HepG2 (cell line): ENCODE measurements at regions not wholly inside any gene's neighbourhood (a gene's known extent, or its start where the extent isn't known, plus 50 kb on each side); places are given as distances from the start of the nearest gene placed in this dataset.

Experiments used
- CERS6 ChIP-seq: sonication (generic); formaldehyde crosslinking; IDR thresholded peaks from 2 replicates; pipeline ENCODE4 v1.5.0; 2020; ENCODE audit warnings: missing genetic modification reagents
- CTCF ChIP-seq: sonication (generic); formaldehyde crosslinking; IDR thresholded peaks from 2 replicates; pipeline ENCODE4 v1.5.0; 2020; ENCODE audit warnings: mild to moderate bottlenecking, missing genetic modification reagents, moderate library complexity
- ESRRA ChIP-seq: sonication (generic); formaldehyde crosslinking; IDR thresholded peaks from 2 replicates; pipeline ENCODE4 v1.5.1; 2020; ENCODE audit warnings: mild to moderate bottlenecking, low read depth, missing genetic modification reagents
- NR2C2 ChIP-seq: sonication (generic); formaldehyde crosslinking; IDR thresholded peaks from 2 replicates; pipeline ENCODE4 v1.4.0; 2020; ENCODE audit warnings: missing genetic modification reagents, mild to moderate bottlenecking, moderate library complexity, borderline replicate concordance
- POLR2A ChIP-seq, 2 experiments: IDR thresholded peaks; 2 replicates each; pipeline ENCODE4 v1.6.1; 2011; ENCODE audit warnings: low read depth in 2 of 2, low read length in 2 of 2, mild to moderate bottlenecking in 1 of 2, moderate library complexity in 1 of 2; ENCODE audit not compliant: insufficient read depth in 1 of 2
- POLR2AphosphoS5 ChIP-seq: IDR thresholded peaks from 2 replicates; pipeline ENCODE4 v1.6.1; 2012; ENCODE audit warnings: low read depth, low read length
- TRAFD1 ChIP-seq: sonication (generic); formaldehyde crosslinking; IDR thresholded peaks from 2 replicates; pipeline ENCODE4 v1.5.1; 2020; ENCODE audit warnings: missing genetic modification reagents, mild to moderate bottlenecking, borderline replicate concordance
- ZBTB26 ChIP-seq: IDR thresholded peaks from 2 replicates; pipeline ENCODE4 v1.6.1; 2016; ENCODE audit warnings: missing compliant biosample characterization, missing genetic modification reagents, borderline replicate concordance
- ZBTB43 ChIP-seq: sonication (generic); formaldehyde crosslinking; conservative IDR thresholded peaks from 2 replicates; pipeline ENCODE4 v1.4.0; 2020; ENCODE audit warnings: missing genetic modification reagents
- ZBTB7A ChIP-seq: sonication (generic); formaldehyde crosslinking; IDR thresholded peaks from 2 replicates; pipeline ENCODE4 v1.8.0; 2022; ENCODE audit warnings: mild to moderate bottlenecking, missing genetic modification reagents
- ZNF253 ChIP-seq: sonication (generic); formaldehyde crosslinking; IDR thresholded peaks from 2 replicates; pipeline ENCODE4 v1.8.0; 2022; ENCODE audit warnings: mild to moderate bottlenecking, missing genetic modification reagents, borderline replicate concordance
- ZNF501 ChIP-seq: sonication (generic); formaldehyde crosslinking; IDR thresholded peaks from 2 replicates; pipeline ENCODE4 v1.5.1; 2020; ENCODE audit warnings: mild to moderate bottlenecking, moderate library complexity, missing genetic modification reagents
- ZNF562 ChIP-seq: sonication (generic); formaldehyde crosslinking; IDR thresholded peaks from 2 replicates; pipeline ENCODE4 v1.8.0; 2022; ENCODE audit warnings: missing genetic modification reagents, borderline replicate concordance
- ZSCAN21 ChIP-seq: sonication (generic); formaldehyde crosslinking; IDR thresholded peaks from 2 replicates; pipeline ENCODE4 v1.8.0; 2022; ENCODE audit warnings: mild to moderate bottlenecking, missing genetic modification reagents, moderate library complexity, borderline replicate concordance

- TF ChIP-seq ZNF501 (no peak), ZNF253 (CRISPR knock-in tag) (no peak), ZBTB26 (CRISPR knock-in tag) (no peak), ZSCAN21 (CRISPR knock-in tag) (no peak), ZBTB7A (CRISPR knock-in tag) (no peak), POLR2AphosphoS5 (no peak), CTCF (CRISPR knock-in tag) (no peak), TRAFD1 (no peak), ZBTB43 (CRISPR knock-in tag) (no peak), POLR2A (IDR thresholded peaks at IDR 0.05; ENCODE audit: insufficient read depth in 1 of 2, low read depth in 2 of 2, low read length in 2 of 2) (no peak), NR2C2 (no peak), ZNF562 (CRISPR knock-in tag) (no peak), CERS6 (CRISPR knock-in tag) (no peak), ESRRA (no peak)
These were observed 142.6 kb downstream of the OR2K2 start for GRCh38 chr9:111187376-111187775.
